Caco-2 (cell line): ENCODE measurements at regions not wholly inside any gene's neighbourhood (a gene's known extent, or its start where the extent isn't known, plus 50 kb on each side); places are given as distances from the start of the nearest gene placed in this dataset.

Experiments used
- BruUV-seq: library from RNA; stranded (reverse); fragments of 400-500 nt; replicated peaks from 2 replicates; lab custom pipeline; 2021; lab: Mats Ljungman, UMichigan
- CTCF ChIA-PET: fragments of 300-600 bp; sonication (Branson Sonifier 250); formaldehyde crosslinking; loops from one replicate; lab custom pipeline; 2022; ENCODE audit warnings: antibody characterized with exemption; lab: Charles Lee
- POLR2A ChIA-PET: fragments of 300-600 bp; sonication (Branson Sonifier 250); formaldehyde crosslinking; loops from one replicate; lab custom pipeline; 2022; ENCODE audit warnings: antibody characterized with exemption; lab: Charles Lee
- DNase-seq, 2 experiments: peaks; one replicate each; pipeline versions ENCODE4 v3.0.0 to v3.0.0-alpha.2; 2020 to 2022
- H3K27me3 ChIP-seq: replicated peaks from 2 replicates; pipeline ENCODE4 v1.6.0; 2011; ENCODE audit warnings: low read length; ENCODE audit not compliant: control insufficient read depth, insufficient read depth
- H3K36me3 ChIP-seq: 2 replicates; pipeline ENCODE4 v1.5.1; 2011; ENCODE audit warnings: low read length; ENCODE audit not compliant: control insufficient read depth, insufficient read depth
- H3K4me1 ChIP-seq: fragments of 250-450 bp; sonication (Bioruptor Pico); 2 replicates; pipeline ENCODE4 v1.5.1; 2020; ENCODE audit warnings: mild to moderate bottlenecking
- H3K4me3 ChIP-seq: 2 replicates; pipeline ENCODE4 v1.5.1; 2011; ENCODE audit warnings: low read depth, mild to moderate bottlenecking, control low read depth, low read length
- H3K9me3 ChIP-seq: fragments of 250-450 bp; sonication (Bioruptor Pico); 2 replicates; pipeline ENCODE4 v1.5.1; 2020; ENCODE audit warnings: mild to moderate bottlenecking, moderate library complexity
- H3K27ac Mint-ChIP-seq: one replicate; pipeline ENCODE4 v1.8.0; 2022; ENCODE audit warnings: mixed read lengths; ENCODE audit not compliant: unreplicated experiment
- H3K27me3 Mint-ChIP-seq: one replicate; pipeline ENCODE4 v1.8.0; 2022; ENCODE audit warnings: mixed read lengths; ENCODE audit not compliant: insufficient read depth, unreplicated experiment
- H3K36me3 Mint-ChIP-seq: one replicate; pipeline ENCODE4 v1.8.0; 2022; ENCODE audit warnings: mild to moderate bottlenecking, mixed read lengths; ENCODE audit not compliant: insufficient read depth, unreplicated experiment
- H3K4me1 Mint-ChIP-seq: one replicate; pipeline ENCODE4 v1.8.0; 2022; ENCODE audit warnings: low read depth, mixed read lengths; ENCODE audit not compliant: unreplicated experiment
- H3K4me3 Mint-ChIP-seq: one replicate; pipeline ENCODE4 v1.8.0; 2022; ENCODE audit warnings: mild to moderate bottlenecking, moderate library complexity, mixed read lengths; ENCODE audit not compliant: unreplicated experiment
- H3K9me3 Mint-ChIP-seq: one replicate; pipeline ENCODE4 v1.8.0; 2022; ENCODE audit warnings: mixed read lengths; ENCODE audit not compliant: unreplicated experiment
- CTCF ChIP-seq, 2 experiments: fragments of 200-600 bp in 1 of 2; IDR thresholded peaks; 1 replicate in 1 of 2; 2 replicates in 1 of 2; pipeline versions ENCODE4 v1.5.1 to v1.8.0; 2011 to 2022; ENCODE audit warnings: antibody characterized with exemption in 1 of 2, control low read depth in 1 of 2, inconsistent platforms in 1 of 2, low read depth in 1 of 2, low read length in 1 of 2, mild to moderate bottlenecking in 1 of 2, moderate library complexity in 1 of 2; ENCODE audit not compliant: insufficient read depth in 1 of 2, severe bottlenecking in 1 of 2, unreplicated experiment in 1 of 2
- intact Hi-C: fragments of 100-400 bp; cut with micrococcal nuclease; formaldehyde crosslinking; loops from one replicate; pipeline ENCODE4 v1.10.0; 2022; ENCODE audit not compliant: unreplicated experiment

DNA sequence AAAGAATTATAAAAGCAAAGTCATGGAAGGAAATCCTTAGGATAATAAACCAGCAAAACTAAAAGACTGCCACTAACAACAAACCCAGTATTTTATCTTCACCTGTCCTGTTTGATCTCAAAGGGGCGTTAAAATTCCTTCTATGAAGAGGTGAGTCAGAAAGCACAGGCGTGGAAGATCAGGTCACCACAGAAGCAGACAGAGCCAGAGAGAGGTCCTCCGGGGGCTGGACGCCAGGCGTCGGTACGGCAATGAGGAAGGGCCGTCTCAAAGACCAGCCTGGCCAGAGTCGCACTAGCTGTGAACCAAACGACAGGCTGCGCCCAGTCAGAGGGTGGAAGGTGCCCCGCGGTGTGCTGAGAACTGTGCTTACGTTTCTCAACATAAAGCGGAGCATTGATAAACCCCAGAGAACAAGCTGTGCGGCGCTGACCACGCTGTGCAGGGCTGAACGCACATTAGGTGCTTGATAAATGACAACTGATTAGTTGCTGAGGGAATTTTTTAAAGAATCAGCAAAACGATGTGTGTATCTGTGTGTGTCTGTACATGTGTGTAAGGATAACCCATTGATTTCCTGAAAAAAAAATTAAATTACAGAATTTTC, 85.6 kb downstream of the RNASET2 start:
- Mint-ChIP-seq H3K36me3 (no peaks in the 10 kb centered on the region), H3K4me1 (peaks cover 11% of the 10 kb centered on the region), H3K27ac (no peak overlapping the region), H3K4me3 (no peak overlapping the region), H3K27me3 (peaks cover 5% of the 10 kb centered on the region), H3K9me3 (no peaks in the 10 kb centered on the region)
- intact Hi-C loops, result no loop called here
- no peak for DNase-seq
- ChIA-PET CTCF (no interaction called here), POLR2A (no interaction called here)
- Histone ChIP-seq H3K4me1 (peaks cover 11% of the 10 kb centered on the region), H3K4me3 (no peak overlapping the region), H3K27me3 (no peaks in the 10 kb centered on the region), H3K36me3 (no peaks in the 10 kb centered on the region), H3K9me3 (no peaks in the 10 kb centered on the region)
- TF ChIP-seq CTCF (IDR thresholded peaks at IDR 0.05; ENCODE audit: insufficient read depth in 1 of 2, low read depth in 1 of 2, low read length in 1 of 2, severe bottlenecking in 1 of 2, unreplicated experiment in 1 of 2), result no peak
- no TSS peak for BruUV-seq

GRCh38 chr6:166866839-166867637, 89.3 kb downstream of the RNASET2 start:
- no peak for DNase-seq
- no peak overlapping the region for H3K27ac Mint-ChIP-seq
- POLR2A ChIA-PET, result no interaction called here

More at GRCh38 chr6:166866839-166867637, 89.3 kb downstream of the RNASET2 start:
- Mint-ChIP-seq H3K36me3 (no peaks in the 10 kb centered on the region), H3K27me3 (peaks cover under 1% of the 10 kb centered on the region), H3K9me3 (no peaks in the 10 kb centered on the region), H3K4me1 (peaks cover 7% of the 10 kb centered on the region), H3K4me3 (no peak overlapping the region)
- H3K9me3 ChIP-seq, result no peaks in the 10 kb centered on the region
- no TSS peak for BruUV-seq
- no peak overlapping the region for H3K4me3 ChIP-seq
- no peaks in the 10 kb centered on the region for H3K27me3 ChIP-seq
- CTCF ChIA-PET, result no interaction called here
- no peak for TF ChIP-seq CTCF (IDR thresholded peaks at IDR 0.05; ENCODE audit: insufficient read depth in 1 of 2, low read depth in 1 of 2, low read length in 1 of 2, severe bottlenecking in 1 of 2, unreplicated experiment in 1 of 2)
- peaks cover 11% of the 10 kb centered on the region for H3K4me1 ChIP-seq
- H3K36me3 ChIP-seq, result no peaks in the 10 kb centered on the region
- intact Hi-C loops, result loop anchor here (10.0 kb wide), 1 partner anchor 82 kb away; no protein-coding TSS in a partner anchor
